H1 (cell line): ENCODE measurements at regions not wholly inside any gene's neighbourhood (a gene's known extent, or its start where the extent isn't known, plus 50 kb on each side); places are given as distances from the start of the nearest gene placed in this dataset.

Experiments used
- CTCF ChIA-PET: fragments of 300-600 bp; sonication (Branson Sonifier 250); formaldehyde crosslinking; loops from one replicate; lab custom pipeline; 2021; ENCODE audit not compliant: partially characterized antibody; lab: Charles Lee
- POLR2A ChIA-PET: fragments of 300-600 bp; sonication (Branson Sonifier 250); formaldehyde crosslinking; loops from one replicate; lab custom pipeline; 2021; ENCODE audit warnings: inconsistent platforms; ENCODE audit not compliant: partially characterized antibody; lab: Charles Lee
- DNase-seq, 2 experiments: peaks; one replicate each; pipeline versions ENCODE4 v3.0.0 to v3.0.0-alpha.2; 2010 to 2022; ENCODE audit warnings: low spot score in 2 of 2, low read depth in 1 of 2, mixed read lengths in 1 of 2
- FAIRE-seq: peaks from 2 replicates; lab custom pipeline; 2011; peaks lifted over from hg19 to GRCh38; lab: Jason Lieb, UNC
- H2AFZ ChIP-seq: 2 replicates; pipeline ENCODE4 v1.8.1; 2012; ENCODE audit warnings: low read length, inconsistent platforms
- H2AK5ac ChIP-seq: 2 replicates; pipeline ENCODE4 v1.6.1; 2013; ENCODE audit warnings: low read depth, low read length
- H2BK120ac ChIP-seq: replicated peaks from 2 replicates; pipeline ENCODE3; 2013; ENCODE audit warnings: low read depth, low read length, inconsistent platforms
- H2BK12ac ChIP-seq: 2 replicates; pipeline ENCODE4 v1.6.1; 2013; ENCODE audit warnings: low read depth, low read length
- H2BK15ac ChIP-seq: 2 replicates; pipeline ENCODE4 v1.6.1; 2013; ENCODE audit warnings: low read length
- H2BK20ac ChIP-seq: 2 replicates; pipeline ENCODE4 v1.6.1; 2013; ENCODE audit warnings: low read length
- H2BK5ac ChIP-seq: 2 replicates; pipeline ENCODE4 v1.6.1; 2013; ENCODE audit warnings: low read depth, low read length
- H3K14ac ChIP-seq: 2 replicates; pipeline ENCODE4 v1.6.1; 2013; ENCODE audit warnings: inconsistent platforms; ENCODE audit not compliant: insufficient read length
- H3K18ac ChIP-seq: 2 replicates; pipeline ENCODE4 v1.6.1; 2013; ENCODE audit warnings: low read length; ENCODE audit errors: extremely low read depth
- H3K23ac ChIP-seq: 2 replicates; pipeline ENCODE4 v1.6.1; 2013; ENCODE audit warnings: inconsistent platforms; ENCODE audit not compliant: insufficient read length
- H3K23me2 ChIP-seq: 2 replicates; pipeline ENCODE4 v1.6.1; 2013; ENCODE audit warnings: low read depth, low read length
- H3K27ac ChIP-seq: 2 replicates; pipeline ENCODE4 v1.6.1; 2011; ENCODE audit warnings: low read depth, low read length, inconsistent platforms
- H3K27me3 ChIP-seq, 4 experiments: replicated peaks in 1 of 4; 1 replicate in 1 of 4; 2 replicates in 3 of 4; pipeline versions ENCODE4 v1.6.1 to v1.8.1; 2011 to 2013; ENCODE audit warnings: low read length in 3 of 4, mild to moderate bottlenecking in 3 of 4, inconsistent platforms in 2 of 4, mixed read lengths in 2 of 4, moderate library complexity in 1 of 4; ENCODE audit not compliant: control insufficient read depth in 3 of 4, insufficient read depth in 3 of 4; ENCODE audit errors: extremely low read depth in 1 of 4
- H3K36me3 ChIP-seq, 4 experiments: 2 replicates each; pipeline versions ENCODE4 v1.6.1 to v1.8.1; 2011 to 2013; ENCODE audit warnings: mild to moderate bottlenecking in 4 of 4, low read length in 3 of 4, moderate library complexity in 2 of 4, control low read depth in 1 of 4, inconsistent platforms in 1 of 4; ENCODE audit not compliant: insufficient read depth in 4 of 4, control insufficient read depth in 2 of 4
- H3K4ac ChIP-seq: replicated peaks from 2 replicates; pipeline ENCODE3; 2013; ENCODE audit warnings: low read length, low read depth, mixed read lengths, inconsistent platforms; ENCODE audit not compliant: insufficient read length
- H3K4me1 ChIP-seq, 4 experiments: replicated peaks in 1 of 4; 1 replicate in 1 of 4; 2 replicates in 3 of 4; pipeline versions ENCODE4 v1.6.1 to v1.8.1; 2011 to 2013; ENCODE audit warnings: low read length in 3 of 4, inconsistent platforms in 2 of 4, mixed read lengths in 1 of 4; ENCODE audit not compliant: insufficient read depth in 4 of 4, control insufficient read depth in 3 of 4
- H3K4me2 ChIP-seq, 2 experiments: 2 replicates each; pipeline versions ENCODE4 v1.6.1 to v1.8.1; 2011 to 2013; ENCODE audit warnings: low read depth in 2 of 2, low read length in 2 of 2, control low read depth in 1 of 2, inconsistent platforms in 1 of 2, mild to moderate bottlenecking in 1 of 2; ENCODE audit not compliant: insufficient read depth in 1 of 2
- H3K4me3 ChIP-seq, 4 experiments: fragments of 200-600, 300-600 bp in 1 of 4; sonication (generic), shearing (Covaris generic), sonication (Bioruptor Twin) in 1 of 4; 2 replicates each; pipeline versions ENCODE4 v1.5.1 to v1.8.1; 2011 to 2016; ENCODE audit warnings: low read length in 4 of 4, low read depth in 3 of 4, control low read depth in 2 of 4, inconsistent platforms in 2 of 4, mild to moderate bottlenecking in 2 of 4, mixed read lengths in 1 of 4, moderate library complexity in 1 of 4; ENCODE audit not compliant: insufficient read depth in 2 of 4; ENCODE audit errors: extremely low read depth in 1 of 4
- H3K56ac ChIP-seq: replicated peaks from 2 replicates; pipeline ENCODE3; 2013; ENCODE audit warnings: low read depth, mild to moderate bottlenecking, mixed read lengths, low read length, inconsistent platforms; ENCODE audit not compliant: insufficient read length
- H3K79me1 ChIP-seq: 2 replicates; pipeline ENCODE4 v1.6.1; 2013; ENCODE audit warnings: low read depth, low read length, control low read depth
- H3K79me2 ChIP-seq, 2 experiments: 2 replicates each; pipeline versions ENCODE4 v1.6.1 to v1.8.1; 2012 to 2013; ENCODE audit warnings: low read length in 2 of 2, mild to moderate bottlenecking in 2 of 2, inconsistent platforms in 1 of 2; ENCODE audit not compliant: insufficient read depth in 2 of 2, control insufficient read depth in 1 of 2
- H3K9ac ChIP-seq, 4 experiments: replicated peaks in 1 of 4; 1 replicate in 1 of 4; 2 replicates in 3 of 4; pipeline versions ENCODE4 v1.6.1 to v1.8.1; 2011 to 2013; ENCODE audit warnings: low read depth in 3 of 4, low read length in 3 of 4, control low read depth in 2 of 4, mild to moderate bottlenecking in 2 of 4, moderate library complexity in 2 of 4, inconsistent platforms in 1 of 4; ENCODE audit errors: extremely low read depth in 1 of 4
- H3K9me3 ChIP-seq, 2 experiments: 2 replicates each; pipeline versions ENCODE4 v1.6.1 to v1.8.1; 2012 to 2013; ENCODE audit warnings: mild to moderate bottlenecking in 2 of 2, moderate library complexity in 2 of 2, control low read depth in 1 of 2, inconsistent platforms in 1 of 2, low read depth in 1 of 2, low read length in 1 of 2, mixed read lengths in 1 of 2; ENCODE audit not compliant: insufficient read depth in 2 of 2
- H4K20me1 ChIP-seq, 2 experiments: replicated peaks in 1 of 2; 2 replicates each; pipeline versions ENCODE3 to v1.8.1; 2011 to 2013; ENCODE audit warnings: inconsistent platforms in 2 of 2, low read length in 2 of 2, mild to moderate bottlenecking in 1 of 2; ENCODE audit not compliant: insufficient read depth in 2 of 2, control insufficient read depth in 1 of 2
- H4K5ac ChIP-seq: 2 replicates; pipeline ENCODE4 v1.6.1; 2013; ENCODE audit warnings: low read length, low read depth, mixed read lengths, inconsistent platforms; ENCODE audit not compliant: insufficient read length
- H4K8ac ChIP-seq: 2 replicates; pipeline ENCODE4 v1.8.0; 2013; ENCODE audit warnings: mild to moderate bottlenecking, moderate library complexity, low read length, inconsistent platforms; ENCODE audit not compliant: insufficient read depth; ENCODE audit errors: extremely low read depth
- H4K91ac ChIP-seq: replicated peaks from 2 replicates; pipeline ENCODE3; 2013; ENCODE audit warnings: low read length, mixed read lengths, inconsistent platforms; ENCODE audit not compliant: insufficient read length
- CHD1 ChIP-seq: IDR thresholded peaks from 2 replicates; pipeline ENCODE4 v1.6.1; 2012; ENCODE audit warnings: low read depth, low read length, improper control_type of control experiment
- EP300 ChIP-seq, 2 experiments: IDR thresholded peaks; 1 replicate in 1 of 2; 2 replicates in 1 of 2; pipeline ENCODE4 v1.6.1; 2011 to 2012; ENCODE audit warnings: low read depth in 2 of 2, low read length in 2 of 2, mild to moderate bottlenecking in 2 of 2, borderline replicate concordance in 1 of 2, inconsistent platforms in 1 of 2, moderate library complexity in 1 of 2
- FOSL1 ChIP-seq: IDR thresholded peaks from 2 replicates; pipeline ENCODE4 v1.6.1; 2011; ENCODE audit warnings: mild to moderate bottlenecking, low read depth, low read length, moderate library complexity; ENCODE audit not compliant: insufficient read depth
- KDM1A ChIP-seq: fragments of 200-600, 300-600 bp; sonication (generic); IDR thresholded peaks from 2 replicates; pipeline ENCODE4 v1.7.1; 2016; ENCODE audit warnings: mild to moderate bottlenecking, low read length, borderline replicate concordance
- NANOG ChIP-seq: IDR thresholded peaks from 2 replicates; pipeline ENCODE4 v1.6.1; 2011; ENCODE audit warnings: low read length, low read depth, mild to moderate bottlenecking, inconsistent platforms; ENCODE audit not compliant: insufficient read depth, poor library complexity, severe bottlenecking
- RAD21 ChIP-seq, 2 experiments: IDR thresholded peaks in 1 of 2; conservative IDR thresholded peaks in 1 of 2; 2 replicates each; pipeline ENCODE4 v1.6.1; 2011; ENCODE audit warnings: low read depth in 2 of 2, low read length in 2 of 2, improper control_type of control experiment in 1 of 2, inconsistent platforms in 1 of 2, mild to moderate bottlenecking in 1 of 2, moderate library complexity in 1 of 2
- SIN3A ChIP-seq, 2 experiments: IDR thresholded peaks in 1 of 2; conservative IDR thresholded peaks in 1 of 2; 2 replicates each; pipeline ENCODE4 v1.6.1; 2011 to 2012; ENCODE audit warnings: low read length in 2 of 2, improper control_type of control experiment in 1 of 2, low read depth in 1 of 2, mild to moderate bottlenecking in 1 of 2
- SUZ12 ChIP-seq: fragments of 200-600 bp; sonication (generic); IDR thresholded peaks from 2 replicates; pipeline ENCODE4 v1.6.1; 2012; ENCODE audit warnings: mild to moderate bottlenecking, inconsistent platforms, low read length, moderate library complexity, mixed read lengths
- YY1 ChIP-seq: IDR thresholded peaks from 2 replicates; pipeline ENCODE4 v1.6.1; 2011; ENCODE audit warnings: low read depth, mild to moderate bottlenecking, low read length
- WGBS, 2 experiments: shearing (Covaris generic) in 1 of 2; methylation state at CpG; one replicate each; pipeline versions ENCODE4 v1.1.6 to v1.1.7; 2013 to 2015; ENCODE audit warnings: low lambda C conversion rate in 2 of 2, mixed read lengths in 2 of 2, inconsistent platforms in 1 of 2, low coverage in 1 of 2, missing lambda C conversion rate in 1 of 2; ENCODE audit not compliant: insufficient replicate concordance in 2 of 2, insufficient coverage in 1 of 2, insufficient read length in 1 of 2; ENCODE audit errors: extremely low coverage in 1 of 2, missing lambda C conversion rate in 1 of 2; 5-methylcytosine and 5-hydroxymethylcytosine counted together
- TF ChIP-seq, protein P1 (sequence below), 3 experiments: IDR thresholded peaks; 1 replicate in 2 of 3; 2 replicates in 1 of 3; pipeline versions ENCODE4 v1.5.1 to v1.6.1; 2011; ENCODE audit warnings: low read length in 3 of 3, mild to moderate bottlenecking in 3 of 3, inconsistent platforms in 2 of 3, low read depth in 1 of 3, moderate library complexity in 1 of 3; ENCODE audit not compliant: insufficient read depth in 1 of 3; ENCODE audit errors: control extremely low read depth in 1 of 3

GRCh38 chr16:51870296-51870854, 676.6 kb downstream of the TOX3 start:
- Histone ChIP-seq H2BK5ac (no peak overlapping the region), H3K27ac (no peak overlapping the region), H4K20me1 (no peaks in the 10 kb centered on the region), H3K23ac (no peak overlapping the region), H3K14ac (no peak overlapping the region), H2BK15ac (no peak overlapping the region), H2BK20ac (no peak overlapping the region), H4K8ac (no peak overlapping the region), H3K79me2 (no peaks in the 10 kb centered on the region), H3K4me2 (no peak overlapping the region), H2AK5ac (no peak overlapping the region), H3K23me2 (no peaks in the 10 kb centered on the region), H3K18ac (no peak overlapping the region), H3K4me1 (no peaks in the 10 kb centered on the region; a peak in 1 of 7 replicates), H3K9me3 (no peaks in the 10 kb centered on the region), H3K27me3 (no peaks in the 10 kb centered on the region), H3K4me3 (no peak overlapping the region), H3K36me3 (no peaks in the 10 kb centered on the region), H3K56ac (no peak overlapping the region), H2BK12ac (no peak overlapping the region), H3K79me1 (no peaks in the 10 kb centered on the region), H2BK120ac (no peak overlapping the region), H3K4ac (no peak overlapping the region), H4K91ac (no peak overlapping the region), H4K5ac (no peak overlapping the region), H3K9ac (no peak overlapping the region), H2AFZ (no peak overlapping the region)
- ChIA-PET POLR2A (no interaction called here), CTCF (interaction anchor here (3.0 kb wide), 1 partner anchor 52 kb away, joined by 7 read pairs; no protein-coding TSS in a partner anchor)
- WGBS, 2 experiments: 90% methylated on average over 2 of the region's 2 CpGs; no CpG with 5 or more reads in 1 of the 2 experiments
- no peak for DNase-seq
- no peak for FAIRE-seq
- TF ChIP-seq RAD21 (IDR thresholded peaks at IDR 0.05 in 1 of 2, conservative IDR thresholded peaks at IDR 0.05 in 1 of 2; ENCODE audit: low read depth in 2 of 2, low read length in 2 of 2) (no peak), FOSL1 (no peak), SIN3A (conservative IDR thresholded peaks at IDR 0.05 in 1 of 2, IDR thresholded peaks at IDR 0.05 in 1 of 2; ENCODE audit: low read depth in 1 of 2, low read length in 2 of 2) (no peak), EP300 (IDR thresholded peaks at IDR 0.05; ENCODE audit: borderline replicate concordance in 1 of 2, low read depth in 2 of 2, low read length in 2 of 2) (no peak), NANOG (no peak), SUZ12 (no peak), KDM1A (no peak), YY1 (no peak), CHD1 (no peak)
- TF ChIP-seq, protein P1, sequence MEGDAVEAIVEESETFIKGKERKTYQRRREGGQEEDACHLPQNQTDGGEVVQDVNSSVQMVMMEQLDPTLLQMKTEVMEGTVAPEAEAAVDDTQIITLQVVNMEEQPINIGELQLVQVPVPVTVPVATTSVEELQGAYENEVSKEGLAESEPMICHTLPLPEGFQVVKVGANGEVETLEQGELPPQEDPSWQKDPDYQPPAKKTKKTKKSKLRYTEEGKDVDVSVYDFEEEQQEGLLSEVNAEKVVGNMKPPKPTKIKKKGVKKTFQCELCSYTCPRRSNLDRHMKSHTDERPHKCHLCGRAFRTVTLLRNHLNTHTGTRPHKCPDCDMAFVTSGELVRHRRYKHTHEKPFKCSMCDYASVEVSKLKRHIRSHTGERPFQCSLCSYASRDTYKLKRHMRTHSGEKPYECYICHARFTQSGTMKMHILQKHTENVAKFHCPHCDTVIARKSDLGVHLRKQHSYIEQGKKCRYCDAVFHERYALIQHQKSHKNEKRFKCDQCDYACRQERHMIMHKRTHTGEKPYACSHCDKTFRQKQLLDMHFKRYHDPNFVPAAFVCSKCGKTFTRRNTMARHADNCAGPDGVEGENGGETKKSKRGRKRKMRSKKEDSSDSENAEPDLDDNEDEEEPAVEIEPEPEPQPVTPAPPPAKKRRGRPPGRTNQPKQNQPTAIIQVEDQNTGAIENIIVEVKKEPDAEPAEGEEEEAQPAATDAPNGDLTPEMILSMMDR (IDR thresholded peaks at IDR 0.05; ENCODE audit: control extremely low read depth in 1 of 3, insufficient read depth in 1 of 3, low read depth in 1 of 3, low read length in 3 of 3): no peak
